H1 (cell line): ENCODE measurements at regions not wholly inside any gene's neighbourhood (a gene's known extent, or its start where the extent isn't known, plus 50 kb on each side); places are given as distances from the start of the nearest gene placed in this dataset.

Experiments
- EP300 ChIP-seq, 2 experiments: IDR thresholded peaks; 1 replicate in 1 of 2; 2 replicates in 1 of 2; pipeline ENCODE4 v1.6.1; 2011 to 2012; ENCODE audit warnings: low read depth in 2 of 2, low read length in 2 of 2, mild to moderate bottlenecking in 2 of 2, borderline replicate concordance in 1 of 2, inconsistent platforms in 1 of 2, moderate library complexity in 1 of 2
- JUN ChIP-seq: IDR thresholded peaks from 2 replicates; pipeline ENCODE4 v1.6.1; 2011; ENCODE audit warnings: low read depth, mild to moderate bottlenecking, improper control_type of control experiment, low read length
- MAFK ChIP-seq: IDR thresholded peaks from 2 replicates; pipeline ENCODE4 v1.6.1; 2012; ENCODE audit warnings: low read depth, mild to moderate bottlenecking, improper control_type of control experiment, low read length
- SP1 ChIP-seq: IDR thresholded peaks from 2 replicates; pipeline ENCODE4 v1.6.1; 2011; ENCODE audit warnings: low read depth, low read length
- TCF12 ChIP-seq: IDR thresholded peaks from 2 replicates; pipeline ENCODE4 v1.6.1; 2011; ENCODE audit warnings: low read depth, mild to moderate bottlenecking, low read length

GRCh38 chr2:191607096-191607495, 70.8 kb upstream of the NABP1 start (continued):
- TF ChIP-seq EP300 (IDR thresholded peaks at IDR 0.05; ENCODE audit: borderline replicate concordance in 1 of 2, low read depth in 2 of 2, low read length in 2 of 2) (no peak), SP1 (no peak), TCF12 (no peak), JUN (no peak), MAFK (no peak)
- TF ChIP-seq, all 59 proteins: peak for 0
